22Rv1 (cell line): ENCODE measurements at regions not wholly inside any gene's neighbourhood (a gene's known extent, or its start where the extent isn't known, plus 50 kb on each side); places are given as distances from the start of the nearest gene placed in this dataset.

Experiments used
- CTCF ChIP-seq: fragments of 450-650 bp; IDR thresholded peaks from 2 replicates; pipeline ENCODE4 v1.5.1; 2017; ENCODE audit warnings: mild to moderate bottlenecking
- ZFX ChIP-seq: fragments of 450-650 bp; IDR thresholded peaks from 2 replicates; pipeline ENCODE4 v1.6.1; 2017; ENCODE audit warnings: antibody characterized with exemption, borderline replicate concordance

GRCh38 chr6:138576313-138576712 lies 77.0 kb upstream of the NHSL1 start:
- TF ChIP-seq CTCF (no peak), ZFX (no peak)
